ENCODE measurements at regions not wholly inside any gene's neighbourhood (a gene's known extent, or its start where the extent isn't known, plus 50 kb on each side); places are given as distances from the start of the nearest gene placed in this dataset.
A peak's percentile ranks its signal among the peaks of the same experiment; 100 is the strongest.
"Not testable (repeated sequence)": the region's sequence is repeated elsewhere in the genome, so short reads cannot be mapped to it uniquely, and the experiment has no call there.

GRCh38 chr5:179414459-179415261 lies 69.4 kb upstream of the ADAMTS2 start:
- DNase-seq (ENCODE audit: missing footprints) (no peak), ATAC-seq (peak; percentile 16)
- intact Hi-C loops (cut with DNase I): no loop called here

GRCh38 chr5:179413711-179414458 lies 68.6 kb upstream of the ADAMTS2 start:
- intact Hi-C loops (cut with DNase I): no loop called here
- DNase-seq (ENCODE audit: missing footprints): no peak
- no peak for ATAC-seq

- ATAC-seq (no peak), DNase-seq (ENCODE audit: missing footprints) (no peak)
- intact Hi-C loops (cut with DNase I): no loop called here
Observed at GRCh38 chr5:179413086-179413690, 67.9 kb upstream of the ADAMTS2 start.

DNA sequence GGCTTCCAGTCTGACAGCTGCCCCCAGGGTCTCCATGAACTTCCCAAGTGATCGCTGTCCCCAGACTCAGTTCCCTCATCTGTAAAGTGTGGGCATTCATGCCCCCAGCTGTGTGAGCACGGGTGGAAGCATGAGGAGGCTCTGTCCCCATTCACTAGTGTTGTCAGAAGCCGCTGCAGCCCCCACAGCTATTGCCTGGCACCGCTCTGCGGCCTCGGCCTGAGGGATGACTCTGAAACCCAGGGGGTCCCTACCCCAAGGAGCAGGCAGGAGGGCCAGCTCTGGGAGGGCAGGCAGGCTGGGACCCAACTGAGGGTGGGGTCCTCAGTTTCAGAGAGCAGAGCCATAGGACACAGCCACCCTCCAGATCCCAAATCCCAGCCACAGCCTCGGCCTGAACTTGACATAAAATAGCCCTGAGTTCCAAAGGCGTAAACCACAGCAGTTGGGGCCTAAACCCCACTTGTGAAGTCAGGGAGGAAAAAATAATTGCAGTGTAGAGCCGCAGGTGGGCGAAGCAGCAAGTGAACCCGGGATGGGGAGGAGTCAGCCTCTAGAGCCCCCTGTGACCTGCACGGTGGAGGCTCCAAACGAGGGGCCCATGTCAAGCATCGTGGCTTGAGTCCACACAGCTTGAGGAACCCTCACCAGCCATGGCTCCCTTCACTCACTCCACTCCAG lies 66.0 kb upstream of the ADAMTS2 start:
- DNase-seq (ENCODE audit: missing footprints) (no peak), ATAC-seq (no peak)
- intact Hi-C loops (cut with DNase I): no loop called here

- intact Hi-C loops (cut with DNase I): no loop called here
- DNase-seq (ENCODE audit: missing footprints) (no peak), ATAC-seq (no peak)
Observed at GRCh38 chr5:179410291-179411160, 65.3 kb upstream of the ADAMTS2 start.

DNA sequence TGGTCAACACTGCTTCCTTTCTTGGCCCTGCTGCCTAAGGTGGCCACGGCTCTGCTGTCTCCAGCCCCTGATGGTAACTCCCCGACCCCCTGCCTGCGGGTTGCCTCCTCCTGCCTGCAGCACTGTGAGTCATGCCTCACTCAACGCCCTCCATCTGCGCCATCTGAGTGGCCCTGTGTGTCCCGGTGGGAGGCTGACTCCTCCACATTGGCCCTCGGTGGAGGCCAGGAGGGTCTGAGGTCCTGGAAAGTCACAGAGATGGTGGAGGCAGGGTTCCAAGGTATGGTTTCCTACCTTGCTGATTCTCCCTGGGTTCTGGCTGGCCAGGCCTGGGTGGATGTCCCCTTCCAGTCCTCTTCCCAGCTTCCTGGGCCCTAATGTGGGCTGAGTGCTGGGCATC lies 64.5 kb upstream of the ADAMTS2 start:
- intact Hi-C loops (cut with DNase I): no loop called here
- DNase-seq (ENCODE audit: missing footprints) (no peak), ATAC-seq (no peak)

DNA sequence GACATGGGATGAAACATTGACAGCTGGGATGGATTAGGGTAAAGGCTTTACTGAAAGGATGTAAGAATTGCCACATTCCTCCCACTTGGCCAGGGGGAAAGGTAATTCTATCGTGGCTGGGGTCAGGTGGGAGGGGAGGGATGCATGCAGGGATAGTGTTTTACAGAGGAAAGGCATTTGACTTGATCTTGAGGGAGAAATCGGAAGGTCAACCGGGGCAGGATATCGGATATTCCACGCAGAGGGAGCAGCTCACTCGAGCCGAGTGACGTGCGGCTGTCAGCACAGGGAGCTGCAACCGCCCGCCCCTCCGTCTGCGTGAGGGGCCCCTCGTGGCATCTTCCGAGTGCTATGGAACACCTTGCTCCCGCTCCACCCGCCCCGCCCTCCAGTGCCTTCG lies 63.4 kb upstream of the ADAMTS2 start:
- DNase-seq (ENCODE audit: missing footprints) (no peak), ATAC-seq (no peak)
- intact Hi-C loops (cut with DNase I): no loop called here

GRCh38 chr5:179407191-179408175 lies 62.2 kb upstream of the ADAMTS2 start:
- ATAC-seq: peak; percentile 47
- peak; percentile 58 for DNase-seq (ENCODE audit: missing footprints)
- intact Hi-C loops (cut with DNase I): no loop called here

DNA sequence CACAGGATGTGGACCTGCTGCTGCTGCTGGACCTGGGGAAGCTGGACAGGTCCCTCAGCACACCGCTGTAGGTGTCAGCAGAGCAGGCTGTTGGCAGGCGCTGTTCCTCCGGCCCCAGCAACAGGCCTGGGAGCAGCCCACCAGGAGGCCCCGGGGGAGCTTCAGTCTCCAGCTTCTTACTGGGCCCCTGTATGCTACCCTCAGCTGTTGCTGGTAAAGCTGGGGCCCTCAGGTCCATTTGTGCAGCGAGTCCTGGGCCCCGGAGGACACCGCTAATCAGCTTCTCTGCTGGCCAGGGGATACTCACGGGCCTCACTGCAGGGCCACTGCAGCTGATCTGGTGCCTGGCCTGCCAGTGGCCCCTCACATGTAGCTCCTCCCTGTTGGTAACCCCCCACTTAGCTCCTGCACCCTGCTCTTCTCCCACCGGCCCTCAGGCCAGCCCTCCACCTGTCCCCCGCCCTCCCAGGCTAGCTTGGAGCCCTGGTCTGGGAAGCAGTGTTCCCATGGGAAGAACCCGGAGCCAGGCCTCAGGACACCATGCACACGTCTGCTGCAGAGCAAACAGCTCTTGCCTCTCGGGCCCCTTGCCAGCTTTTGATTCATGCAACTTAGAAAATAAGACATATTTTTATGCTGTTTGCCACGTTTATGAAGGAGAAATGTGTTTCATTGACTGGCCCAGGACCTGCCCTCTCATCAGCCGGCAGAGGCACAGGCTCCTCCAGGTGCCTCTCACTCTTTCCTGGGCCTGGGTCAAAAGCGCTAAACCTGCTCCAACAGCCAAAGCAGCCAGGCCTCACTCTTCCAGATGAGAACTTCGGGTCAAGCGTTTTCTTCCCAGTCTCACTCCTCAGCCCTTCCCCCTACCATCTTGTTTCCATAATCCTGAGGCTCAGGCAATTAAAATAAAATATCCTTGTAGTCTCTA lies 61.0 kb upstream of the ADAMTS2 start:
- ATAC-seq (no peak), DNase-seq (ENCODE audit: missing footprints) (no peak)
- intact Hi-C loops (cut with DNase I): no loop called here

GRCh38 chr5:179405426-179406030 lies 60.3 kb upstream of the ADAMTS2 start:
- ATAC-seq: no peak
- no peak for DNase-seq (ENCODE audit: missing footprints)
- intact Hi-C loops (cut with DNase I): no loop called here

- no peak for ATAC-seq
- intact Hi-C loops (cut with DNase I): no loop called here
- DNase-seq (ENCODE audit: missing footprints): no peak
Observed at GRCh38 chr5:179405054-179405416, 59.8 kb upstream of the ADAMTS2 start.

GRCh38 chr5:179404321-179405053 lies 59.2 kb upstream of the ADAMTS2 start:
- intact Hi-C loops (cut with DNase I): no loop called here
- ATAC-seq (no peak), DNase-seq (ENCODE audit: missing footprints) (no peak)

DNA sequence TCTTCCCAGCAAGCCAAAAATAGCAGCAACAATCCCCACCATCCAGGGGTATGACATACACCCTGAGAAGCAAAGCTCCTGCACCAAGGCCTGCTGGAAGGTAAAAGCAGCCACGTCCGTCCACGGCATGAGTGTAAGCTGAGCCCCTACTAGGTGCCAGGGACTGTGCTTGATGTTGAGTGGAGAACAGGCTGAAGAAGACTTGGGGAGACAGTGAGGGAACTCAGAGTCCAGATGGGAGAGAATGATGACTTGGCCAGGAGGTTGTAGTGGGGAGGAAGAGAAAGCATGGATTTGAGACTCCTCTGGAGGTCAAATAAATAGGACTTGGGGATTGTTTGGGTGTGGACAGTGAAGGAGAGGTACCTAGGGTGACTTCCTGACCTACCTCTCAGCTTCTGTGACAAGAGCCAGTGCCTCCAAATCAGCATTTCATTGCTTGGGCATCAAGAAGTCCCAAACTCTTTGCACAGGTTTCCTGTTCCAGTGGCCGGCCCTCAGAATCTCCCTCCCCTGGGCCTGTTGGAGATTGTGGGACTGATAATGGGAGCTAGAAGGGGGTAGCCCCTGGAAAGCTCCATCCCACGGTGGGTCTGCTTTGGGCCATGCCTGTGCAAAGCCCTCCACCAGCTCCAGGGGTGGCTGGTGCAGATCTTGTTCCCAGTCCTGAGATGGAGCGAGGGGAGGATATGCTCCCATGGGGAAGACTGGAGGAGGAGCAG lies 58.3 kb upstream of the ADAMTS2 start:
- DNase-seq (ENCODE audit: missing footprints): no peak
- ATAC-seq: no peak
- intact Hi-C loops (cut with DNase I): no loop called here

DNA sequence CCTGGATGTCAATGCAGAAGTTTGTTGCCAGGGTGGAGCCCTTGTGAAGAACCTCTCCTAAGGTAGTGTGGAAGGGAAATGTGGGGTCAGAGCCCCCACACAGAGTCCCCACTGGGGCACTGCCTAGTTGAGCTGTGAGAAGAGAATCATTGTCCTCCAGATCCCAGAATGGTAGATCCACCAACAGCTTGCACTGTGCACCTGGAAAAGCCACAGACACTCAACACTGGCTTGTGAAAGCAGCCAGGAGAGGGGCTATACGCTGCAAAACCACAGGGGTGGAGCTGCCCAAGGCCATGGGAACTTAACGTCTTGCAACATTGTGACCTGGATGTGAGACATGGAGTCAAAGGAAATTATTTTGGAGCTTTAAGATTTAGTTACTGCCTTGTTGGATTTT lies 55.2 kb upstream of the ADAMTS2 start:
- DNase-seq (ENCODE audit: missing footprints); ATAC-seq; intact Hi-C loops (cut with DNase I): not testable (repeated sequence)

GRCh38 chr5:179400020-179400419 lies 54.8 kb upstream of the ADAMTS2 start:
- DNase-seq (ENCODE audit: missing footprints): no peak
- intact Hi-C loops (cut with DNase I): no loop called here
- no peak for ATAC-seq

All from Right ventricle myocardium inferior (tissue), 1 donor.